ENCODE measurements at regions not wholly inside any gene's neighbourhood (a gene's known extent, or its start where the extent isn't known, plus 50 kb on each side); places are given as distances from the start of the nearest gene placed in this dataset.

- no peak for DNase-seq
Observed at GRCh38 chrX:39456894-39457604, 640.7 kb downstream of the BCOR start.

- no peak for DNase-seq
Observed at GRCh38 chrX:39458779-39459178, 639.0 kb downstream of the BCOR start.

GRCh38 chrX:39459204-39459603, 638.6 kb downstream of the BCOR start:
- no peak for DNase-seq

- no peak for DNase-seq
Observed at GRCh38 chrX:39459952-39460351, 637.8 kb downstream of the BCOR start.

GRCh38 chrX:39460499-39460898, 637.3 kb downstream of the BCOR start:
- no peak for DNase-seq

GRCh38 chrX:39462835-39463234, 634.9 kb downstream of the BCOR start:
- DNase-seq, result no peak

GRCh38 chrX:39464253-39464652, 633.5 kb downstream of the BCOR start:
- DNase-seq, result no peak

GRCh38 chrX:39465467-39465866, 632.3 kb downstream of the BCOR start:
- DNase-seq, result no peak

- DNase-seq, result no peak
Observed at GRCh38 chrX:39465906-39466305, 631.9 kb downstream of the BCOR start.

GRCh38 chrX:39469126-39469525, 628.6 kb downstream of the BCOR start:
- no peak for DNase-seq

GRCh38 chrX:39470588-39471407, 627.0 kb downstream of the BCOR start:
- DNase-seq, result no peak

- DNase-seq, result no peak
Observed at GRCh38 chrX:39472161-39472560, 625.6 kb downstream of the BCOR start.

- DNase-seq, result no peak
Observed at GRCh38 chrX:39473812-39474211, 623.9 kb downstream of the BCOR start.

- no peak for DNase-seq
Observed at GRCh38 chrX:39475372-39475771, 622.4 kb downstream of the BCOR start.

- DNase-seq, result no peak
Observed at GRCh38 chrX:39476604-39477021, 621.1 kb downstream of the BCOR start.

GRCh38 chrX:39477031-39477761, 620.6 kb downstream of the BCOR start:
- no peak for DNase-seq

GRCh38 chrX:39477762-39478120, 620.0 kb downstream of the BCOR start:
- no peak for DNase-seq

- no peak for DNase-seq
Observed at GRCh38 chrX:39479856-39480255, 617.9 kb downstream of the BCOR start.

GRCh38 chrX:39480963-39481362, 616.8 kb downstream of the BCOR start:
- DNase-seq, result no peak

- no peak for DNase-seq
Observed at GRCh38 chrX:39481621-39482020, 616.1 kb downstream of the BCOR start.

- no peak for DNase-seq
Observed at GRCh38 chrX:39484159-39485068, 613.3 kb downstream of the BCOR start.

- no peak for DNase-seq
Observed at GRCh38 chrX:39487166-39487968, 610.4 kb downstream of the BCOR start.
